ENCODE measurements at regions not wholly inside any gene's neighbourhood (a gene's known extent, or its start where the extent isn't known, plus 50 kb on each side); places are given as distances from the start of the nearest gene placed in this dataset.
"Not testable (repeated sequence)": the region's sequence is repeated elsewhere in the genome, so short reads cannot be mapped to it uniquely, and the experiment has no call there.

- no peak for DNase-seq
These were observed 821.1 kb upstream of the EEF2KMT start for GRCh38 chr16:5918567-5919130.

GRCh38 chr16:5917436-5918195 lies 820.0 kb upstream of the EEF2KMT start:
- DNase-seq: no peak

- no peak for DNase-seq
These were observed 819.2 kb upstream of the EEF2KMT start for GRCh38 chr16:5916711-5917191.

GRCh38 chr16:5911241-5911640 lies 813.6 kb upstream of the EEF2KMT start:
- no peak for DNase-seq

GRCh38 chr16:5909556-5909955 lies 812.0 kb upstream of the EEF2KMT start:
- DNase-seq: not testable (repeated sequence)

GRCh38 chr16:5907544-5907943 lies 809.9 kb upstream of the EEF2KMT start:
- DNase-seq: no peak

- DNase-seq: no peak
These were observed 808.8 kb upstream of the EEF2KMT start for GRCh38 chr16:5906351-5906750.

- no peak for DNase-seq
These were observed 808.3 kb upstream of the EEF2KMT start for GRCh38 chr16:5905935-5906334.

- no peak for DNase-seq
These were observed 806.2 kb upstream of the EEF2KMT start for GRCh38 chr16:5903832-5904231.

GRCh38 chr16:5903153-5903552 lies 805.6 kb upstream of the EEF2KMT start:
- DNase-seq: no peak

- no peak for DNase-seq
These were observed 802.5 kb upstream of the EEF2KMT start for GRCh38 chr16:5900046-5900445.

GRCh38 chr16:5895976-5896375 lies 798.4 kb upstream of the EEF2KMT start:
- DNase-seq: no peak

- DNase-seq: no peak
These were observed 797.5 kb upstream of the EEF2KMT start for GRCh38 chr16:5895137-5895536.

- DNase-seq: no peak
These were observed 793.7 kb upstream of the EEF2KMT start for GRCh38 chr16:5891296-5891695.

- DNase-seq: no peak
These were observed 787.9 kb upstream of the EEF2KMT start for GRCh38 chr16:5885521-5885920.

- no peak for DNase-seq
These were observed 787.4 kb upstream of the EEF2KMT start for GRCh38 chr16:5884996-5885395.

- DNase-seq: no peak
These were observed 786.7 kb upstream of the EEF2KMT start for GRCh38 chr16:5884339-5884738.

GRCh38 chr16:5882087-5882640 lies 784.6 kb upstream of the EEF2KMT start:
- no peak for DNase-seq

- DNase-seq: no peak
These were observed 777.8 kb upstream of the EEF2KMT start for GRCh38 chr16:5875416-5875815.

GRCh38 chr16:5874899-5875298 lies 777.3 kb upstream of the EEF2KMT start:
- no peak for DNase-seq

GRCh38 chr16:5873221-5873620 lies 775.6 kb upstream of the EEF2KMT start:
- DNase-seq: no peak

GRCh38 chr16:5870886-5871691 lies 773.5 kb upstream of the EEF2KMT start:
- DNase-seq: no peak

- DNase-seq: no peak
These were observed 769.7 kb upstream of the EEF2KMT start for GRCh38 chr16:5867250-5867649.

- DNase-seq: no peak
These were observed 767.6 kb upstream of the EEF2KMT start for GRCh38 chr16:5865236-5865635.
